Right lung (tissue), 2 donors: ENCODE measurements at regions not wholly inside any gene's neighbourhood (a gene's known extent, or its start where the extent isn't known, plus 50 kb on each side); places are given as distances from the start of the nearest gene placed in this dataset.

Experiments
- DNase-seq, 2 donors: peaks; one replicate each; pipeline ENCODE4 v3.0.0-alpha.2; 2013

DNA sequence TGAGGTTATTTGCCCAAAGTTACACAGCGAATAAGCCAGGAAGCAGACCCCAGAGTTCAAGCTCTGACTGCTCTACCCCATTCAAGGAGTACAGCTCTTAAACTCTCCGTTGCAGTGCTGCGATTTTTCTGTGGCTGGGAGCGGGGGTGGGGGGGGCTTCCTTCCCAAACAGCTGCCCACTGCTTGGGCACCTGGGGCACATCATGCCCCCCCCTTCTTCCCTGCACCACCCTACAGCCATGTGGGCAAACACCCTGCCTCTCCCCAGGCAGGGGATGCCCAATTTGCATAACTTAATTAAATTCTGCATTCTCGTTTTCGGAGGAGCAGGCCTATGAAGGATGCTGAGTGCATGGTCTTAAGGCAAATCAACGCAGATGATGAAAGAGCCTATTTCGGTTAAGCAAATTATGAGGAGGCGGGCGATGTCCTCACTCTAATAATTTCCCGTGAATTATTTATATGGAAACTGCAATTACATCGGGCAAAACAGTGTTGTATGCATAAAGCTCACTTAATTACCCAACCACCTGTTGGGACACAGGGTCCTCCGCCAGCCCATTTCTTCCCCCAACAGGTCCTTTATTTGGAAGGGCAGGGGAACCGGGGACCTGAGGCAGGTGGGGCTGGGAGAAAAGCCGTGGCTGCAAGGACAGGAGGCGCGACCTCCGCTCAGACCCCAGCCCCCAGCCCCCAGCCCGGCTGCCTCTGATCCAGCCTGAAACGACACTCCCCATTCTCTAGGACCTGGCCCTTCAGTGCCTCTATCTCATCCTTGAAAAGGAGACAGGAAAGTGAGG lies 610.5 kb downstream of the BUD13 start:
- no peak for DNase-seq

DNA sequence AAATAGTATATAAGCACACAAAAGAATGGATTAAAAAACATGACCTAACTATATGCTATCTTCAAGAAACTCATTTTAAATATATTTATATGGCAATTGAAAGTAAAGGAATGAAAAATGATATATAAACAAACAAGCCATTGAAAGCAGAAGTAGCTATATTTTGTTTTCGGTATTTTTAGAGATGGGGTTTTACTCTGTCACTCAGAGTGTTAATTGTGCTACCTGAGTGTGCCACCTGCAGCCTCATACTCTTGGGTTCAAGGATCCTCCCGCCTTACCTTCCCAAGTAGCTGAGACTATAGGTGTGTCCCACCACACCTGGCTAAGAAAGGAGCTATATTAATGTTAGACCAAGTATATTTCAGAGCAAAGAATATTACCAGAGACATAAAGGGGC lies 624.1 kb downstream of the BUD13 start:
- DNase-seq = no peak

- no peak for DNase-seq
These were observed 624.7 kb downstream of the BUD13 start for GRCh38 chr11:116148056-116148455.

DNA sequence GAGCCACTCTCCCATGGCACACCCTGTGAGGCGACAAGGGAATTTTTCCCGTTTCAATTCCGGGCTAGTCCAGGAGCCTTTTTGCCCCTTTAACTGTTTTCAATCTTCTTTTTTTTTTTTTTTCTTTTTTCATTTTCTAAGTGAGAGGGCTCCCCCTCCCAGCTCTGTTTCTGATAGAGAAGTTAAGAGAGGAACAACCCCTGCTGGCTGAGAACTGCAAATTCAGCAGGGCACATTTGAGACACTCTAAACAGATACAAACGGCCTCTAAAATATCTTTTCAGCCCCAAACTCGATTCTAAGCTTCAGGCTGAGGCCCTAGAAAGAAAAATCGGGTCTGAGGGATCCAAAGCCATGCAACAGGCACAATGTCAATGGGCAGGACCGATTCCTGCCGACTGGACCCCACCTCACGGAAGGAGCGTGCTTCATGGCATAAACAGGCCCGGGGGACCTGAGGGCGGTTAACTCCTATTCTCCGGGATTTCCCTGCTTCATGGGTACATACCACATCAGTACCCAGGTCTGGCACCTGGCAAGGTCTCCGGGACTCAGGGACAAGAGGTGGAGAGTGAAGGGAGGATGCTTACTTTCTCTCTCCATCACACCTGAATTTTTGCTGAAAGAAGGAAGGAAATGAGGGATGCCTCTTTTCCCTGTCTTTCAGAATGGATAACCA lies 627.5 kb downstream of the BUD13 start:
- no peak for DNase-seq

DNA sequence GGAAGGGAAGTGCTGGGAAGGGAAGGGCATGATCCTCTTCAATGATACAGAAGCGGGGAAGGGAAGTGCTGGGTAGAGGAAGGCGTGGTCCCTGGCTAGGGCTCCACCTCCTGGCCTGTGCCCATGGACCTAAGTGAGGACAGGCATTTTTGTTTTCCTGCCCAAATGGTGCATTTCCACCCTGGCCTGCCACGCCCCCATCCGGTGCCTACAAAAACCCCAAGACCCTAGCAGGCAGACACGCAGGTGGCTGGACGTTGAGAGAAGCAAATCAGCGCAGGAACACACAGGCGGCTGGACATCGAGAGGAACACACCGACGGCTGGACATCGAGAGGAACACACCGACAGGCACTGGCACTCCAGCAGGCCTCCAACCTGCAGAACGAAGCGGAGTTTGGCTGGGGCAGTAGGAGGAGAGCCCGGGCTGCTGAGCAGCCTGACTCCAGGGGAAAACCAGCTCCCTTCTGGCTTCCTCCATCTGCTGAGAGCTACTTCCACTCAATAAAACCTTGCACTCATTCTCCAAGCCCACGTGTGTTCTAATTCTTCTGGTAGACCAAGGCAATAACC lies 628.3 kb downstream of the BUD13 start:
- no peak for DNase-seq

- DNase-seq = no peak
These were observed 634.1 kb upstream of the CADM1 start for GRCh38 chr11:116138280-116138679.

DNA sequence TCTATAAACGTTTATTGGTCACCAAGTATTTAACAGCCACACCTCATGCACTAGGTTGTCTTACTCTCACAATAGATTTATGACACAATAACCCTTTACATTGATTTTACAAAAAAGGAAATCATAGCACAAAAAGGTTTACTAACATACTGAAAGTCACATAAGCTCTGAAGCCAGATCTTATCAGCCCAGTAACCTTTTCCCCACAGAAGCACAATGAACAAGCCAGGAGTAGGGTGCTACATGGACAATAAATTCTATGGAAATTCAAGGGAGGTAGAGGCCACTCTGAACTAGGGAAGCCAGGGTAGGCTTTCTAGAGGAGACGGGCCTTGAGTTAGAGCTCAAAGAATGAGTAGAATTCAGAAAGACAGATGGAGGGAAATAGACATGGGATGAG lies 633.5 kb upstream of the CADM1 start:
- DNase-seq = no peak

- no peak for DNase-seq
These were observed 632.9 kb upstream of the CADM1 start for GRCh38 chr11:116136987-116137674.

GRCh38 chr11:116135891-116136290 lies 631.7 kb upstream of the CADM1 start:
- no peak for DNase-seq

GRCh38 chr11:116134450-116134849 lies 630.2 kb upstream of the CADM1 start:
- no peak for DNase-seq

DNA sequence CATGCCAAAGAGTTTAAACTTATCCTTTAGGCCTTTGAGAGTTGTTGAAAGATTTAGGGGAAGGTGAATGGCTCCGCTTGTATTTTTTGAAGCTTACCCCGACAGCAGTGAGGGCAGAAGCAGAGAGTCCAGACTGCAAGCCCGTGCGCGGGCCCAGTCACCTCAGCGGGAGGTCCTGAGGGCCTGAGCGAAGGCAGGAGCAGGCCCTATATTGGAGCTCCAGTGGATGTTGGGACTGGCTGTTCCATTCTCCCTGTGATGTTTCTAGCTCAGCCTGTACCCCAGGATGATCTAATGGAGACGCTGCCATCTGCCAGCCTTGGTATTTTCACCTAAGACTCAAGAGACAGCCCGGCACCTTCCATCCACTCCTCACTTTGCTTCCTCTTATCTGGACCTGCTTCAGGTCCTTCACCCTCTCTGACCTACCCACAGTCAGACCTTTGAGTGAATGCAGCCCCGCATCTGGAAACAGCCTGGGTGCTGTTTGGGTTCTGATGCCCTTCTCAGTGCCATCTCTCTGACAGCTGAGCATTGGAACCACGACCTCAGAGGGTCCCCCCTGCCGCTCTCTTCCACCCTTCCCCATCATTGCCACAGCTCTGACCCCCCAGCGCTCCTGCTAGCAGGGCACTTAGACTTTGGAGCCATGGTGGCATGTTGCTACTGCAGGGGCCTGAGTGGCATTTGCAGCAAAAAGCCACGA lies 628.2 kb upstream of the CADM1 start:
- DNase-seq = no peak

DNA sequence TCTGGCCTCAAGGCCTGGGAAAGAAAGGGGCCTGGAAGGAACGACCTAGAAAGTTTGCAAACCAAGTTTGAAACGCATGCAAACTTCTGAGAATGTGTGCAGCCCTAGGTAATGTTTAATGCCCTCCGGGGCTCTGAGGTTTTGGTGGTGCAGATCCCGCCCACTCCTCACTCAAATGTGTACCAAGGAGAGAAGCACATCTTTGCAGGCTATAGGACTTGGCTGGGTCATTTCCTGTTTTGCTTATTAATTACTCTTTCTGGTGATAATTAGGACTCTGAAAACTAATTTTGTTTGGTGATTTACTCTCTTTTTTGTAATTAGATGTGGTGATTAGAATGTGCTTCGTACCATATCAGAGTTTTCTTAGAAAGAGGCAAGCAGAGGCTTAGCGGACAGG lies 625.9 kb upstream of the CADM1 start:
- no peak for DNase-seq

DNA sequence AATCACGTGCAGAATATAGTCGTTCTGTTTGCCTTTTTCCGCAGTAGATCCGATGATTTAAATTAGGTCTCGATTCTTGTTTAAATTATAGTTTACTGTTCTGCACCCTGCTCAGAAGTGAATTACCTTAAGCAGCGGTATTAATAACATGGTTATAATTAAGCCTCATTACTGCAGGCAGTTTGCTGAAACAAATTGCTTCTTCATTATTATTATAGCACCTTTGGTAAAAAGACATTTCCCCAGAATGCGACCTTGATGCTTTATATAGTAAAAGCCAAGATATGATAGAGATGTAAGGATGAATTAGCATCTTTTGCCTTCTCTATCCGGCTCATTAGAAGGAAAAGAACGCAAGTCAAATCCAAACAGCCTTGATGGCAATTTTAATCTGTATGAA lies 625.2 kb upstream of the CADM1 start:
- no peak for DNase-seq

DNA sequence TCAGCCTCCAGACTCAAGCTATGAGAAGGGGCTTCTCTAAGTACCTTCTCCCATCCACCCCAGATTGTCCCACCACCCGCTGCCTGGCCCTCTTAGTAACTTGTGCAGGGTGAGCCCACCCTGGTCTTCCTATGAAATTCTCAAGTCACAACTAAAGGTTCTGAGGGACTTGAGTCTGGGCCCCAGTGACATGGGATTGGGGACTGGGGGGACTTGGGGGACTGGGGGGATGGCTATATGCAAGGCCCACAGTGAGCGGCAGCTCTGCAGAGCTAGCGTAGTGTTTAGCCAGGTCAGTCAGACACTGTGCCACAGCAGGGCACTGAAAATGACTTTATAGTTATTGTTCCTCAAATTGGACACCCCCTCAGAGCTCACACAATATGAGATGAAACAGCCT lies 622.3 kb upstream of the CADM1 start:
- no peak for DNase-seq

DNA sequence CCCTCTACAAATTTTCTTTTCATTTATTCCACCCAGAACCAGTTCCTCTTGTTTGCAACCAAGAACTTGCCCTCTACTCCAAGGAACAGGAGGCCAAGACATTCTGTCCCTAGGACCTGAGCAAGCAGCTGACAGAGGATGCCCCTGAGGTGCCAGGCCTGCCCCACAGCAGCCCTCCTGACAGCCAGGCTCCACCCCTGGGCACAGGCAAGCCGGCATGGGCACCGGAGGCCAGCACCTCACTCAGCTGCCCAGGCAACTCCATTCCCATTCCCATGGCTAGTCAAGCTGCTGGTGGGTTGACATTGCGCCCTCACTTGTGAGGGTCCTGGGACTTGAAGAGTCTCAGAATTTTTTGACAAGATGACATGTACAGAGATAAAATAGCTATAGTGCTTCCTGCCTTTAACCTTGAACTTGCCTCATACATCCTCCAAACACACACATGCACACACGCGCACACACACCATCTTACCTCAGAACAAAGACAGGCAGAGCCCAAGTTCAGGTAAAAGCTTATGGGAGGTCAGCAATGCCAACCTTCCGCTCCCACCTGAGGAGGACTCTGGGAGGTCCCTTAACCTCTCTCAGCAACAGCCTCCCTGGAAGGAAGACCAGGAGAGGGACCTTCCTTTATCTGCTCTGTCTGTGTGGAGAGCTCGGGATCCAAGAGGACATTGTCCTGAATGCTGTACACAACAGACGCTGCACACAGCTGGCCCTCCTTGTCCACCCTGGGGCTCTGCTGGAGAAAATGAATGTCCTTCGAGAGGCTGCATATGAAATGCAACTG lies 620.9 kb upstream of the CADM1 start:
- no peak for DNase-seq

GRCh38 chr11:116123739-116124138 lies 619.5 kb upstream of the CADM1 start:
- DNase-seq = no peak

DNA sequence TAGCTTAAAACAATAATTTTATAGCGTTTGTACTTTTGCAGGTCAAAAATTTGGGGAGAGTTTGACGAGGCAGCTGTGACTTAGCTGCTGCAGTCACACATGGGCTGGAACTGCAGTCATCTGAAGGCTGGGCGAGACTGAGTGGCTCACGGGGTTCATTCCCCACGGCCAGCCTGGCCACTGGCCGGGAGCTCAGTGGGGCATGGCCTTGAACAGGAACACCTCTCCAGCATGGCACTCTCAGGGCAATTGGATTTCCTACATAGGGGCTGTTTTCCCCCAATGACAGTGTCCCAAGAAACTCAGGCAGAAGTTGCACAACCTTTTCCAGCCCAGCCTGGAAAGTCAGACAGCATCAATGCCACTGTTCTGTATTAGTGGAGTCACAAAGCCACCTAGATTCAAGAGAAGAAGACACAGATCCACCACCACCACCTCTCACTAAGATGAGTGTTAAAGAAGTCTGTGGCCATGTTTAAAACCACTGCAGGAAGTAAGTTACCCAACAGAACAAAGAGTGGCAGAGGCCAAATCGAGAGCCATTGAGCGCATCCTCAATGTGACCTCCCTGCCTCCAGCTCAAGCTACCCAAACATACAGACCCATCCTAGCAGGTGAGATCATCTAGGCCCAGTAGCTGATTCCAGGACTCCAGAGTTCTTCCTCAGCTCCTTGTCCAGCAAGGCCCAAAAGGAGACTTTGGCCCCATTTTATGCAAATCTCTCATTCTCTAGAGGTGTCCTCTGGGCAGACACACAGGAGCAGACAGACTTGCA lies 618.7 kb upstream of the CADM1 start:
- no peak for DNase-seq

DNA sequence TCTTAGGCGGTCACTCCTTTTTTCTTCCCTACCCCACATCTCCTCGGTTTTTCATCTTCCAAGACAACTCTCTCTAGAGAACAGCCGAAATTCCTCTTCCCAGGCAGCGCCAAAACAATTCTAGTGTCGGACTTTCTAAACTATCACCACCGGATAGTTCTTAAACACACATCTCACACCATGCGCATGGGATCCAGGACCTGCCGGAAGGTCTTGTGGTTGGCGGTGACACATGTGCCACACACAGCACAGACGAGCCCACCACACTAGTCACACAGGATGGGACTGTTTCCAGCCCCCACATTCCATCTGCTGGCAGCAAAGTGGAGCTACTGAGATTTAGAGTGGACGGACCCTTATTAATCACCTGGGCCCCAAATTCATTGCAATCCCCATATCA lies 614.9 kb upstream of the CADM1 start:
- DNase-seq = no peak

DNA sequence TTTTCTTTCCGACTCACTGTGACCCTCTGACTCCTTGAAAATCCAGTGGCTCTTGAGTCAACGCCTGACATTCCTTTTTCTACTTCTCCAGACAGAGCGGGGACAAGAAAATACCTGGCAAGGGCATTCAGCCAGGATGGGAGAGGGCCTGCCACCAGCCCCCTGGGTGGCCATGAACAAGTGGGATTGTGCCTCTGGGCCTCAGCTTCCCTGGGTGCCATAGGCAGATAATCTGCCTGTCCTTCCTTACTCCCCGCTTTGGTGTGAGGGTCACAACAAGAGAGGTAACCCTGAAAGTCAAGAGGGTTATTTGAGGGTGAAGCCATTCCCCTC lies 613.9 kb upstream of the CADM1 start:
- peak in 1 of 2 donors; percentile 8 for DNase-seq

DNA sequence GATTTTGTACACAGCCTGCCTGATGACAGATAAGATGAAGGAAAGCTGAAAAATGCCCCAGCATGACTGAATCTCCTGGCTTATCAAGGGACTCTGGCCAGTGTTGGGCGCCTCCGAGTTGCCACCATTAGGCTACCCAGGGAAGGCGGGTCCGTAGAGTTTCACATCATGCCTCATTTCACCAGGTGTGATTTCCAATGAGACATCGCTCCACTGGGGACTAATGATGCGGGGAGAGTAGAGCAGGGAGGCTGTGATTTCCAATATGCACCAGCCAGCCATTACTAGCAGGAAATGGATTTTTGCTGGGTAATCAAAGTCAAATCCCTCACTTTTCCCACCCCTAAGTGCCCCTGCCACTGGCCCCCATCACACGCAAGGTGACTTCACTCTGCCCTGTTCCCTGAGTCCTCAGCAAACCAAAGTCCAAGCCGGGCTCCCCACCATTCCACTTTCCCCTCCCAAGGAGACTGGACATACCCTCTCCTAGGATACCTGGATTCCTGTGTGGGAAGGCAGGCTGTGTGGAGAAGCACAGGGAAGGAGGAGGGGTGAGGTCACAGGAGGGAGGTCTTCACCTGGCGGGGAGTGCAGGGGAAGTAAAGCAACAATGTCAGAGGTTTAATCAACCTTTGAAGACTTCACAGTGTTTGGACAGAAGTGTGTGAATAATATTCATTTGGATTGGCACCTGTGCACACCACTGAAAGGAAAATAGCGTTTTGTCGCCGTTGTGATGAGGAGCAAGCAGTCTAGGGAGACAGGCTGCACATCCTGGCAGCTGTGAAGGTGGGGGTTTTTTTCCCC lies 613.3 kb upstream of the CADM1 start:
- DNase-seq = no peak
